NCI-H526 treated with DMSO at 0.1 percent for 48 hours (cell line): ENCODE measurements at regions not wholly inside any gene's neighbourhood (a gene's known extent, or its start where the extent isn't known, plus 50 kb on each side); places are given as distances from the start of the nearest gene placed in this dataset.

Experiments used
- DNase-seq: peaks from one replicate; lab custom pipeline; 2025; lab: John Stamatoyannopoulos, UW

GRCh38 chr3:23062582-23062981, 140.5 kb upstream of the UBE2E2 start:
- DNase-seq: no peak

GRCh38 chr3:23062982-23063381, 140.1 kb upstream of the UBE2E2 start:
- no peak for DNase-seq

GRCh38 chr3:23067116-23067515, 136.0 kb upstream of the UBE2E2 start:
- DNase-seq: no peak

- no peak for DNase-seq
Measured at GRCh38 chr3:23068016-23068728, 135.0 kb upstream of the UBE2E2 start.

GRCh38 chr3:23071296-23071695, 131.8 kb upstream of the UBE2E2 start:
- DNase-seq: no peak

- DNase-seq: no peak
Measured at GRCh38 chr3:23071758-23072157, 131.4 kb upstream of the UBE2E2 start.

- no peak for DNase-seq
Measured at GRCh38 chr3:23072693-23073092, 130.4 kb upstream of the UBE2E2 start.

GRCh38 chr3:23073724-23074305, 129.3 kb upstream of the UBE2E2 start:
- no peak for DNase-seq

GRCh38 chr3:23075496-23075895, 127.6 kb upstream of the UBE2E2 start:
- DNase-seq: no peak

GRCh38 chr3:23076437-23076836, 126.7 kb upstream of the UBE2E2 start:
- DNase-seq: no peak

- no peak for DNase-seq
Measured at GRCh38 chr3:23077126-23077525, 126.0 kb upstream of the UBE2E2 start.

GRCh38 chr3:23078735-23079134, 124.4 kb upstream of the UBE2E2 start:
- no peak for DNase-seq

GRCh38 chr3:23079976-23080375, 123.2 kb upstream of the UBE2E2 start:
- DNase-seq: no peak

GRCh38 chr3:23083701-23084100, 119.4 kb upstream of the UBE2E2 start:
- no peak for DNase-seq

- DNase-seq: no peak
Measured at GRCh38 chr3:23084367-23084766, 118.8 kb upstream of the UBE2E2 start.

GRCh38 chr3:23085261-23085660, 117.9 kb upstream of the UBE2E2 start:
- no peak for DNase-seq

GRCh38 chr3:23086331-23086730, 116.8 kb upstream of the UBE2E2 start:
- no peak for DNase-seq

- DNase-seq: no peak
Measured at GRCh38 chr3:23086831-23087230, 116.3 kb upstream of the UBE2E2 start.

- no peak for DNase-seq
Measured at GRCh38 chr3:23094412-23094811, 108.7 kb upstream of the UBE2E2 start.

- DNase-seq: no peak
Measured at GRCh38 chr3:23094890-23095462, 108.2 kb upstream of the UBE2E2 start.

GRCh38 chr3:23096041-23096440, 107.1 kb upstream of the UBE2E2 start:
- no peak for DNase-seq

- no peak for DNase-seq
Measured at GRCh38 chr3:23099021-23099420, 104.1 kb upstream of the UBE2E2 start.

GRCh38 chr3:23099677-23100076, 103.5 kb upstream of the UBE2E2 start:
- no peak for DNase-seq

GRCh38 chr3:23100106-23100505, 103.0 kb upstream of the UBE2E2 start:
- DNase-seq: no peak
